ENCODE measurements at regions not wholly inside any gene's neighbourhood (a gene's known extent, or its start where the extent isn't known, plus 50 kb on each side); places are given as distances from the start of the nearest gene placed in this dataset.
"Not testable (repeated sequence)": the region's sequence is repeated elsewhere in the genome, so short reads cannot be mapped to it uniquely, and the experiment has no call there.

GRCh38 chr1:229019663-229020271 lies 251.1 kb upstream of the RAB4A start:
- Histone ChIP-seq H3K27me3 (no peaks in the 10 kb centered on the region), H3K4me3 (no peak overlapping the region), H3K27ac (no peak overlapping the region), H3K36me3 (no peaks in the 10 kb centered on the region), H3K9me3 (peaks cover 0 to 6% (median 0%) of the 10 kb centered on the region in 12 donors), H3K4me1 (peaks cover 0 to 22% (median 0%) of the 10 kb centered on the region in 12 donors)
- intact Hi-C loops (cut with DNase I) = no loop called here
- ATAC-seq (no peak), DNase-seq (no peak)
- WGBS, 4 donors = 79 to 85% (median 83%) methylated on average over 8 of the region's 8 CpGs
- TF ChIP-seq CTCF (IDR thresholded peaks at IDR 0.05) (no peak), POLR2A (IDR thresholded peaks at IDR 0.05) (no peak)

- WGBS, 4 donors = 88 to 94% (median 92%) methylated on average over 1 of the region's 1 CpG
- intact Hi-C loops (cut with DNase I); ATAC-seq: not testable (repeated sequence)
Measured at GRCh38 chr1:229021034-229021433, 249.9 kb upstream of the RAB4A start.

GRCh38 chr1:229022595-229023333 lies 248.1 kb upstream of the RAB4A start:
- Histone ChIP-seq H3K27ac (peak overlapping the region in 1 of 12 donors; percentile 28), H3K27me3 (no peaks in the 10 kb centered on the region), H3K4me3 (no peak overlapping the region), H3K4me1 (peaks cover 0 to 50% (median 0%) of the 10 kb centered on the region in 12 donors), H3K9me3 (peaks cover 0 to 6% (median 0%) of the 10 kb centered on the region in 12 donors), H3K36me3 (no peaks in the 10 kb centered on the region)
- 78 to 88% (median 81%) methylated on average over 8 of the region's 8 CpGs for WGBS, 4 donors
- DNase-seq (peak in 1 of 5 donors; percentile 47), ATAC-seq (peak in 2 of 4 donors; percentile 39 to 47)
- intact Hi-C loops (cut with DNase I) = no loop called here
- TF ChIP-seq POLR2A (IDR thresholded peaks at IDR 0.05) (no peak), CTCF (IDR thresholded peaks at IDR 0.05) (no peak)

More at GRCh38 chr1:229021034-229021433, 249.9 kb upstream of the RAB4A start:
- H3K27me3 ChIP-seq, H3K27ac ChIP-seq, H3K9me3 ChIP-seq, DNase-seq, H3K4me3 ChIP-seq, H3K36me3 ChIP-seq: not testable (repeated sequence)
- peaks cover 0 to 33% (median 0%) of the 10 kb centered on the region in 12 donors for H3K4me1 ChIP-seq

GRCh38 chr1:229023651-229024300 lies 247.1 kb upstream of the RAB4A start:
- DNase-seq (peak in 3 of 5 donors; percentile 36 to 68 (median 56)), ATAC-seq (peak in 3 of 4 donors; percentile 60 to 63 (median 61))
- no peak overlapping the region for H3K4me3 ChIP-seq
- peaks cover 0 to 2% (median 0%) of the 10 kb centered on the region in 12 donors for H3K9me3 ChIP-seq
- WGBS, 4 donors = 69 to 76% (median 75%) methylated on average over 10 to 11 of the region's 11 CpGs
- peak overlapping the region in 1 of 12 donors; percentile 57 for H3K27ac ChIP-seq
- TF ChIP-seq POLR2A (IDR thresholded peaks at IDR 0.05) = no peak
- TF ChIP-seq CTCF (IDR thresholded peaks at IDR 0.05) = no peak
- intact Hi-C loops (cut with DNase I) = no loop called here
- H3K27me3 ChIP-seq = no peaks in the 10 kb centered on the region
- H3K36me3 ChIP-seq = no peaks in the 10 kb centered on the region
- H3K4me1 ChIP-seq = peaks cover 0 to 58% (median 0%) of the 10 kb centered on the region in 12 donors
